ENCODE measurements at regions not wholly inside any gene's neighbourhood (a gene's known extent, or its start where the extent isn't known, plus 50 kb on each side); places are given as distances from the start of the nearest gene placed in this dataset.

DNA sequence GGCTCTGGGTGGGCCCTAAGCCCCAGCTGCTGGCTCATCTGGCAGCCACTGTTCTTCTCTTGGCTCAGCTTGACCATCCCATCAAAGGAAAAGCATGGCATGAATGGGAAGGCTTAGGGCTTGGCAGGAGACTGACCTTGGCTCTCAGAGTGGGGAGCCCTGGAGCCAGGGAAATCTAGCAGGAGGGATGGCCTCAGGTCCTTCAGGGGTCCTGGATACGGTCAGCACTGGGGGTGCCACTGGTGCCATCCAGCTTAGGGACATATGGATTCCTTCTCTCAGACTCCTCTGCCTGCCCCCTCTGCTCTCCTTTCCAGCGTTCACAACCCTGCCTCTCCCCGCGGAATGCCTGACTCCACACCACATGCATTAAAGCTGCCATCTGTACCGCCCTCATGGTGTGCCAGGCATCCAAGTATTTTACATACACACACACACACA is 165.5 kb upstream of the HAAO start:
- TF ChIP-seq POLR2AphosphoS5 (IDR thresholded peaks at IDR 0.05; ENCODE audit: low read depth, low read length) (no peak), FOXP2 (optimal IDR thresholded peaks at IDR 0.05; ENCODE audit: borderline replicate concordance, extremely low read depth, extremely low read length, insufficient read depth) (no peak), SIN3A (IDR thresholded peaks at IDR 0.05; ENCODE audit: borderline replicate concordance, insufficient read depth, low read length) (no peak), REST (IDR thresholded peaks at IDR 0.05; ENCODE audit: insufficient read depth in 1 of 2, low read depth in 2 of 2, low read length in 2 of 2) (no peak), TAF1 (IDR thresholded peaks at IDR 0.05; ENCODE audit: borderline replicate concordance, insufficient read depth, low read length) (no peak)

Data from PFSK-1 (cell line).